ENCODE measurements at regions not wholly inside any gene's neighbourhood (a gene's known extent, or its start where the extent isn't known, plus 50 kb on each side); places are given as distances from the start of the nearest gene placed in this dataset.

DNA sequence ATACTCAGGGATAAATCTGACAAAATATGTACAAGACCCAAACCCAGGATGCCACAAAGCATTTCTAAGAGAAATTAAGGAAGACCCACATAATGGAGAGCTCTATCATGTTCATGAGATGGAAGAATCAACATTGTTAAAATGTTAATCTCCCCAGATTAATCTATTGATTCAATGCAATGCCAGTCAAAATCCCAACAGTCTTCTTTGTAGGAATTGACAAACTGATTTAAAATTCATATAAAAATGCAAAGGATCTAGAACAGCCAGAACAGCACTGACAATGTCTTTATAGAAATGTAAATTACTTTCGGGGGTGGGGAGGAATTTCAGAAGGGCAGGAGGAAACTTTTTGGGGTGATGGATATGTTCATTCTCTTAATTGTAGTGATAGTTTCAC is 281.6 kb upstream of the SEMA6A start:
- H3K27me3 ChIP-seq (ENCODE audit: control insufficient read depth in 3 of 3, insufficient read depth in 3 of 3, low read length in 2 of 3) = no peaks in the 10 kb centered on the region
- WGBS, 2 donors = 90 to 96% methylated on average over 1 of the region's 1 CpG
- H3K9ac ChIP-seq (ENCODE audit: insufficient read depth in 1 of 2, low read length in 2 of 2) = no peak overlapping the region
- no peak for ATAC-seq (ENCODE audit: insufficient read depth, low FRiP score)
- H3K27ac ChIP-seq (ENCODE audit: low read depth in 1 of 2, low read length in 1 of 2) = no peak overlapping the region
- TF ChIP-seq, protein P1, sequence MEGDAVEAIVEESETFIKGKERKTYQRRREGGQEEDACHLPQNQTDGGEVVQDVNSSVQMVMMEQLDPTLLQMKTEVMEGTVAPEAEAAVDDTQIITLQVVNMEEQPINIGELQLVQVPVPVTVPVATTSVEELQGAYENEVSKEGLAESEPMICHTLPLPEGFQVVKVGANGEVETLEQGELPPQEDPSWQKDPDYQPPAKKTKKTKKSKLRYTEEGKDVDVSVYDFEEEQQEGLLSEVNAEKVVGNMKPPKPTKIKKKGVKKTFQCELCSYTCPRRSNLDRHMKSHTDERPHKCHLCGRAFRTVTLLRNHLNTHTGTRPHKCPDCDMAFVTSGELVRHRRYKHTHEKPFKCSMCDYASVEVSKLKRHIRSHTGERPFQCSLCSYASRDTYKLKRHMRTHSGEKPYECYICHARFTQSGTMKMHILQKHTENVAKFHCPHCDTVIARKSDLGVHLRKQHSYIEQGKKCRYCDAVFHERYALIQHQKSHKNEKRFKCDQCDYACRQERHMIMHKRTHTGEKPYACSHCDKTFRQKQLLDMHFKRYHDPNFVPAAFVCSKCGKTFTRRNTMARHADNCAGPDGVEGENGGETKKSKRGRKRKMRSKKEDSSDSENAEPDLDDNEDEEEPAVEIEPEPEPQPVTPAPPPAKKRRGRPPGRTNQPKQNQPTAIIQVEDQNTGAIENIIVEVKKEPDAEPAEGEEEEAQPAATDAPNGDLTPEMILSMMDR (IDR thresholded peaks at IDR 0.05; ENCODE audit: control extremely low read depth, extremely low read depth) = no peak
- H3K4me1 ChIP-seq (ENCODE audit: control insufficient read depth in 5 of 5, insufficient read depth in 5 of 5, low read length in 5 of 5) = no peaks in the 10 kb centered on the region
- no peak overlapping the region for H3K4me3 ChIP-seq
- H3K36me3 ChIP-seq (ENCODE audit: control insufficient read depth in 4 of 4, insufficient read depth in 4 of 4, low read length in 4 of 4) = no peaks in the 10 kb centered on the region
- no peak for DNase-seq
- H3K9me3 ChIP-seq (ENCODE audit: control insufficient read depth in 4 of 4, insufficient read depth in 3 of 4, low read length in 3 of 4) = no peaks in the 10 kb centered on the region

DNA sequence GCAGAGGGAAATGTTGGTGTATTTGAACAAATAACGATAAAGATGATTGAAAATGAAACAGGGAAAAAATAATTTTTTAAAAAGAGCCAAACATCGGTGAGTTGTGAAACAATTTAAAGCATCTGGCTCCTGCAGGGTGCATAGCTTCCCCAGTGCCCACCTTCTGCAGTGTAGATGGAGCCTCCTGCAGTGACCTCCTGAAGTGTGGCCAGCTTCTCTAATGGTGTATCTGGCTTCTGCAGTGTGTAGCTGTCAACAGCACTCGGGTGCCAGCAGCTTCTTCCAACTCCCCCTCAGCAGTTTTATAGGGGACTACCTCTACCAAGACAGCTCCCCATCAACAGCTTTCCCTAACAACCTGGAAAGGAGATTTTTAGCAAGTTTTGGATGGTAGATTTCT is 279.4 kb upstream of the SEMA6A start:
- no peaks in the 10 kb centered on the region for H3K36me3 ChIP-seq (ENCODE audit: control insufficient read depth in 4 of 4, insufficient read depth in 4 of 4, low read length in 4 of 4)
- WGBS, 2 donors = 72 to 90% methylated on average over 3 of the region's 3 CpGs
- H3K27ac ChIP-seq (ENCODE audit: low read depth in 1 of 2, low read length in 1 of 2) = no peak overlapping the region
- DNase-seq (no peak), ATAC-seq (ENCODE audit: insufficient read depth, low FRiP score) (no peak)
- H3K9me3 ChIP-seq (ENCODE audit: control insufficient read depth in 4 of 4, insufficient read depth in 3 of 4, low read length in 3 of 4) = no peaks in the 10 kb centered on the region
- TF ChIP-seq, protein P1 (IDR thresholded peaks at IDR 0.05; ENCODE audit: control extremely low read depth, extremely low read depth) = no peak
- H3K9ac ChIP-seq (ENCODE audit: insufficient read depth in 1 of 2, low read length in 2 of 2) = no peak overlapping the region
- no peak overlapping the region for H3K4me3 ChIP-seq
- H3K4me1 ChIP-seq (ENCODE audit: control insufficient read depth in 5 of 5, insufficient read depth in 5 of 5, low read length in 5 of 5) = no peaks in the 10 kb centered on the region
- H3K27me3 ChIP-seq (ENCODE audit: control insufficient read depth in 3 of 3, insufficient read depth in 3 of 3, low read length in 2 of 3) = no peaks in the 10 kb centered on the region

DNA sequence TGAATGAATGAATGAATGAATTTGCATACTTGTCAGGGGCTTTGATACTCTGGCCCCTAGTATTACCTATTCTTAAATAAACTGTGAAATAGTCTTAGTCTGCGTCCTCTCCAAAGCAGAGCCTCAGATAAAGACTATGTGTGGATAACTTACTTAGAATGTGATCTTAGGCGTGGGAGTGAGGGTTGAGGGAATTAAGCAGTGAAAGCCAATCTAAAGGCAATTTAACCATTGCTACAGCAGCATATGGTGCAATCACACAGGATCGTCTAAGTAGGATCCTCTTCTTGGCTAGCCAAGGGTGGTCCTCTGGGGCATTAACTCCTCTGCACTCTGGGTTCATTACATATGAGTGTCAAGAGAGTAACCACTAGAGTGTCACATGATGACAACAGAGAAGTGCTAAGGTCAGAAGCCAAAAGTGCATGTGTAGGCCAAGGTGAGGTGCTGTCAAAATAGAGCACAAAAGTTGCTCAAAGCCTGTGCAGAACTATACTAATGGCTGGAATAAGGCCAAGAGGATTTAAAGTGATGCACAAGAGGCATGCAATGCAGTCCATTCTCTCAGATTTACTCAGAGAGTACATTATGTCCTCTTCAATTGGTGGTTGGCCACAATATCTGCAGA is 274.4 kb upstream of the SEMA6A start:
- no peak overlapping the region for H3K4me3 ChIP-seq
- no peak overlapping the region for H3K9ac ChIP-seq (ENCODE audit: insufficient read depth in 1 of 2, low read length in 2 of 2)
- H3K4me1 ChIP-seq (ENCODE audit: control insufficient read depth in 5 of 5, insufficient read depth in 5 of 5, low read length in 5 of 5) = no peaks in the 10 kb centered on the region
- no peaks in the 10 kb centered on the region for H3K27me3 ChIP-seq (ENCODE audit: control insufficient read depth in 3 of 3, insufficient read depth in 3 of 3, low read length in 2 of 3)
- DNase-seq (no peak), ATAC-seq (ENCODE audit: insufficient read depth, low FRiP score) (no peak)
- 75 to 90% methylated on average over 3 of the region's 3 CpGs for WGBS, 2 donors
- no peaks in the 10 kb centered on the region for H3K9me3 ChIP-seq (ENCODE audit: control insufficient read depth in 4 of 4, insufficient read depth in 3 of 4, low read length in 3 of 4)
- TF ChIP-seq, protein P1 (IDR thresholded peaks at IDR 0.05; ENCODE audit: control extremely low read depth, extremely low read depth) = no peak
- no peak overlapping the region for H3K27ac ChIP-seq (ENCODE audit: low read depth in 1 of 2, low read length in 1 of 2)
- H3K36me3 ChIP-seq (ENCODE audit: control insufficient read depth in 4 of 4, insufficient read depth in 4 of 4, low read length in 4 of 4) = no peaks in the 10 kb centered on the region

DNA sequence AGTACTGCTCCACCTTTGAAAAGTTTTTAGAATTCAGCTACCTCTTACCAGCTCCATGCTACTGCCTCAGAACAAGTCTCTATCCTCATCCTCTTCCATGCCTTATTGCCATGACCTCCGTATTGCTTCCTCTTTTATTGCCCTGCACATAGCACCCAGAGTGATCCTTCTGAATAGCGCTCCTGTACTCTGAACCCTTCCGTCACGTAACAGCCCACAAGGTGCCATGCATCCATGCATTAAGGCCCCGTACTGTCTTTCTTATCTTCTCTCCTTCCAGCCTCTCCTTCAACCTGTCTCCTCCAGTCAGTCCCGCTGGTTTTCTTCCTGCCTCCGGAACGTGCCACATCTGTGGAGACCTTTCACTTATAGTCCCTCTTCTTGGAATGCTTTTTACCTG is 273.3 kb upstream of the SEMA6A start:
- ATAC-seq (ENCODE audit: insufficient read depth, low FRiP score) (no peak), DNase-seq (no peak)
- Histone ChIP-seq H3K36me3 (ENCODE audit: control insufficient read depth in 4 of 4, insufficient read depth in 4 of 4, low read length in 4 of 4) (no peaks in the 10 kb centered on the region), H3K9me3 (ENCODE audit: control insufficient read depth in 4 of 4, insufficient read depth in 3 of 4, low read length in 3 of 4) (no peaks in the 10 kb centered on the region), H3K9ac (ENCODE audit: insufficient read depth in 1 of 2, low read length in 2 of 2) (no peak overlapping the region), H3K4me3 (no peak overlapping the region), H3K27me3 (ENCODE audit: control insufficient read depth in 3 of 3, insufficient read depth in 3 of 3, low read length in 2 of 3) (no peaks in the 10 kb centered on the region), H3K4me1 (ENCODE audit: control insufficient read depth in 5 of 5, insufficient read depth in 5 of 5, low read length in 5 of 5) (no peaks in the 10 kb centered on the region), H3K27ac (ENCODE audit: low read depth in 1 of 2, low read length in 1 of 2) (no peak overlapping the region)
- TF ChIP-seq, protein P1 (IDR thresholded peaks at IDR 0.05; ENCODE audit: control extremely low read depth, extremely low read depth) = no peak
- 95 to 96% methylated on average over 8 of the region's 8 CpGs for WGBS, 2 donors
